SU-DHL-6 (cell line): ENCODE measurements at regions not wholly inside any gene's neighbourhood (a gene's known extent, or its start where the extent isn't known, plus 50 kb on each side); places are given as distances from the start of the nearest gene placed in this dataset.

Experiments used
- H2AFZ ChIP-seq: fragments of 200-600 bp; sonication (generic); 2 replicates; pipeline ENCODE4 v1.6.1; 2014; ENCODE audit warnings: low read depth, mild to moderate bottlenecking, moderate library complexity, mixed read lengths, antibody characterized with exemption, low read length; ENCODE audit not compliant: severe bottlenecking
- H3F3A ChIP-seq: fragments of 200-600 bp; shearing (Covaris generic); 2 replicates; pipeline ENCODE4 v1.6.0; 2016; ENCODE audit warnings: antibody characterized with exemption, mild to moderate bottlenecking; ENCODE audit not compliant: insufficient read depth
- H3K27ac ChIP-seq: fragments of 200-600 bp; sonication (generic); 2 replicates; pipeline ENCODE4 v1.5.1; 2016; ENCODE audit warnings: low read depth, mild to moderate bottlenecking, low read length, moderate library complexity, mixed read lengths
- H3K27me3 ChIP-seq: fragments of 200-600 bp; sonication (generic), shearing (Covaris generic); 2 replicates; pipeline ENCODE4 v1.6.0; 2014; ENCODE audit warnings: mild to moderate bottlenecking, low read length
- H3K36me3 ChIP-seq: fragments of 200-600 bp; sonication (generic); 2 replicates; pipeline ENCODE4 v1.6.1; 2014; ENCODE audit warnings: mild to moderate bottlenecking, low read length, mixed read lengths
- H3K4me2 ChIP-seq: fragments of 300-600, 200-600 bp; shearing (Covaris generic), sonication (generic); 2 replicates; pipeline ENCODE4 v1.6.0; 2014; ENCODE audit warnings: low read length, low read depth, mild to moderate bottlenecking; ENCODE audit not compliant: poor library complexity, severe bottlenecking
- H3K4me3 ChIP-seq: fragments of 200-600 bp; sonication (generic); 2 replicates; pipeline ENCODE4 v1.5.1; 2014; ENCODE audit warnings: antibody characterized with exemption, low read length, mild to moderate bottlenecking, mixed read lengths; ENCODE audit not compliant: insufficient read depth, poor library complexity, severe bottlenecking
- H3K79me2 ChIP-seq: fragments of 200-600 bp; sonication (generic); 2 replicates; pipeline ENCODE4 v1.6.1; 2014; ENCODE audit warnings: mild to moderate bottlenecking, low read length, moderate library complexity; ENCODE audit not compliant: insufficient read depth
- H3K9ac ChIP-seq: fragments of 200-600 bp; sonication (generic); 2 replicates; pipeline ENCODE4 v1.7.0; 2014; ENCODE audit warnings: mild to moderate bottlenecking, low read length
- H3K9me2 ChIP-seq: fragments of 200-600 bp; sonication (generic); replicated peaks from 2 replicates; pipeline ENCODE4 v1.6.1; 2014; ENCODE audit warnings: low read length; ENCODE audit not compliant: insufficient read depth
- H3K9me3 ChIP-seq: fragments of 200-600 bp; sonication (generic); 2 replicates; pipeline ENCODE4 v1.6.1; 2014; ENCODE audit warnings: low read length, mixed read lengths; ENCODE audit not compliant: insufficient read depth
- H4K20me1 ChIP-seq: fragments of 200-600 bp; sonication (generic); 2 replicates; pipeline ENCODE4 v1.6.1; 2014; ENCODE audit warnings: low read depth, mild to moderate bottlenecking, antibody characterized with exemption, low read length, moderate library complexity, mixed read lengths
- CTCF ChIP-seq: fragments of 200-600 bp; sonication (generic); IDR thresholded peaks from one replicate; pipeline ENCODE4 v1.5.1; 2017; ENCODE audit warnings: antibody characterized with exemption, mild to moderate bottlenecking, low read length, moderate library complexity; ENCODE audit not compliant: insufficient read depth, poor library complexity, severe bottlenecking
- EZH2phosphoT487 ChIP-seq: fragments of 200-600 bp; sonication (generic), shearing (Covaris generic); conservative IDR thresholded peaks from 2 replicates; pipeline ENCODE4 v1.6.1; 2018; ENCODE audit warnings: mild to moderate bottlenecking, antibody characterized with exemption, low read length, moderate library complexity, mixed read lengths

GRCh38 chr2:156156580-156156979 is 175.9 kb downstream of the NR4A2 start:
- no peaks in the 10 kb centered on the region for H3F3A ChIP-seq
- H3K4me2 ChIP-seq = no peak overlapping the region
- no peaks in the 10 kb centered on the region for H3K9me3 ChIP-seq
- H3K9me2 ChIP-seq = no peaks in the 10 kb centered on the region
- TF ChIP-seq CTCF (no peak), EZH2phosphoT487 (no peak)
- H2AFZ ChIP-seq = no peak overlapping the region
- H3K4me3 ChIP-seq = no peak overlapping the region
- H3K9ac ChIP-seq = no peak overlapping the region
- H3K79me2 ChIP-seq = no peaks in the 10 kb centered on the region
- no peaks in the 10 kb centered on the region for H4K20me1 ChIP-seq
- no peaks in the 10 kb centered on the region for H3K27me3 ChIP-seq
- no peaks in the 10 kb centered on the region for H3K36me3 ChIP-seq
- H3K27ac ChIP-seq = no peak overlapping the region

GRCh38 chr2:156155319-156155718 is 177.2 kb downstream of the NR4A2 start:
- Histone ChIP-seq H3K9ac (no peak overlapping the region), H3K4me2 (no peak overlapping the region), H4K20me1 (no peaks in the 10 kb centered on the region), H3K4me3 (no peak overlapping the region), H3K79me2 (no peaks in the 10 kb centered on the region), H3F3A (no peaks in the 10 kb centered on the region), H3K27me3 (no peaks in the 10 kb centered on the region), H3K9me3 (no peaks in the 10 kb centered on the region), H3K9me2 (no peaks in the 10 kb centered on the region), H3K27ac (no peak overlapping the region), H2AFZ (no peak overlapping the region), H3K36me3 (no peaks in the 10 kb centered on the region)
- TF ChIP-seq CTCF (no peak), EZH2phosphoT487 (no peak)

GRCh38 chr2:156151351-156151750 is 181.2 kb downstream of the NR4A2 start:
- Histone ChIP-seq H3K9ac (no peak overlapping the region), H3K4me3 (no peak overlapping the region), H3K9me2 (no peaks in the 10 kb centered on the region), H3F3A (no peaks in the 10 kb centered on the region), H3K4me2 (no peak overlapping the region), H2AFZ (no peak overlapping the region), H4K20me1 (no peaks in the 10 kb centered on the region), H3K9me3 (no peaks in the 10 kb centered on the region), H3K36me3 (no peaks in the 10 kb centered on the region), H3K27me3 (no peaks in the 10 kb centered on the region), H3K27ac (no peak overlapping the region), H3K79me2 (no peaks in the 10 kb centered on the region)
- TF ChIP-seq CTCF = no peak
- TF ChIP-seq EZH2phosphoT487 = no peak
